ENCODE measurements at regions not wholly inside any gene's neighbourhood (a gene's known extent, or its start where the extent isn't known, plus 50 kb on each side); places are given as distances from the start of the nearest gene placed in this dataset.

GRCh38 chr18:78169174-78169864 is 810.3 kb upstream of the SALL3 start:
- no peak for DNase-seq
- H3K27ac ChIP-seq, result no peak overlapping the region
- H3K4me3 ChIP-seq, result no peak overlapping the region
- no peaks in the 10 kb centered on the region for H4K20me1 ChIP-seq (ENCODE audit: insufficient read depth)
- in situ Hi-C loops (cut with MboI), result no loop called here
- no peaks in the 10 kb centered on the region for H3F3A ChIP-seq (ENCODE audit: insufficient read depth)
- no peaks in the 10 kb centered on the region for H3K9me3 ChIP-seq (ENCODE audit: low read depth)
- H3K4me1 ChIP-seq (ENCODE audit: insufficient read depth), result no peaks in the 10 kb centered on the region
- H3K9me2 ChIP-seq (ENCODE audit: insufficient read depth), result no peaks in the 10 kb centered on the region
- no peaks in the 10 kb centered on the region for H3K79me2 ChIP-seq (ENCODE audit: insufficient read depth)
- no peaks in the 10 kb centered on the region for H3K36me3 ChIP-seq (ENCODE audit: low read depth)
- WGBS, 2 experiments (ENCODE audit: low coverage in 1 of 2, low lambda C conversion rate in 2 of 2, missing lambda C conversion rate in 2 of 2), result 17 to 20% methylated on average over 13 of the region's 13 CpGs
- no peak overlapping the region for H2AFZ ChIP-seq
- no peak overlapping the region for H3K9ac ChIP-seq
- no peak overlapping the region for H3K4me2 ChIP-seq (ENCODE audit: unreplicated experiment)
- no peak for TF ChIP-seq EZH2 (IDR thresholded peaks at IDR 0.05; ENCODE audit: insufficient read depth, poor library complexity, severe bottlenecking)
- TF ChIP-seq EZH2phosphoT487 (IDR thresholded peaks at IDR 0.05; ENCODE audit: insufficient read depth, low read depth), result no peak
- no peaks in the 10 kb centered on the region for H3K27me3 ChIP-seq (replicated peaks; ENCODE audit: insufficient read depth)

GRCh38 chr18:78171954-78172353 is 807.7 kb upstream of the SALL3 start:
- no peak overlapping the region for H3K9ac ChIP-seq
- 36 to 39% methylated on average over 6 of the region's 6 CpGs for WGBS, 2 experiments (ENCODE audit: low coverage in 1 of 2, low lambda C conversion rate in 2 of 2, missing lambda C conversion rate in 2 of 2)
- H3K36me3 ChIP-seq (ENCODE audit: low read depth), result no peaks in the 10 kb centered on the region
- no peak for DNase-seq
- no peaks in the 10 kb centered on the region for H3F3A ChIP-seq (ENCODE audit: insufficient read depth)
- no peaks in the 10 kb centered on the region for H3K9me2 ChIP-seq (ENCODE audit: insufficient read depth)
- TF ChIP-seq EZH2 (IDR thresholded peaks at IDR 0.05; ENCODE audit: insufficient read depth, poor library complexity, severe bottlenecking), result no peak
- no peak for TF ChIP-seq EZH2phosphoT487 (IDR thresholded peaks at IDR 0.05; ENCODE audit: insufficient read depth, low read depth)
- no peak overlapping the region for H3K27ac ChIP-seq
- H3K79me2 ChIP-seq (ENCODE audit: insufficient read depth), result no peaks in the 10 kb centered on the region
- in situ Hi-C loops (cut with MboI), result no loop called here
- H3K4me3 ChIP-seq, result no peak overlapping the region
- no peaks in the 10 kb centered on the region for H3K27me3 ChIP-seq (replicated peaks; ENCODE audit: insufficient read depth)
- no peaks in the 10 kb centered on the region for H4K20me1 ChIP-seq (ENCODE audit: insufficient read depth)
- H3K4me2 ChIP-seq (ENCODE audit: unreplicated experiment), result no peak overlapping the region
- H3K4me1 ChIP-seq (ENCODE audit: insufficient read depth), result no peaks in the 10 kb centered on the region
- H3K9me3 ChIP-seq (ENCODE audit: low read depth), result no peaks in the 10 kb centered on the region
- H2AFZ ChIP-seq, result no peak overlapping the region

DNA sequence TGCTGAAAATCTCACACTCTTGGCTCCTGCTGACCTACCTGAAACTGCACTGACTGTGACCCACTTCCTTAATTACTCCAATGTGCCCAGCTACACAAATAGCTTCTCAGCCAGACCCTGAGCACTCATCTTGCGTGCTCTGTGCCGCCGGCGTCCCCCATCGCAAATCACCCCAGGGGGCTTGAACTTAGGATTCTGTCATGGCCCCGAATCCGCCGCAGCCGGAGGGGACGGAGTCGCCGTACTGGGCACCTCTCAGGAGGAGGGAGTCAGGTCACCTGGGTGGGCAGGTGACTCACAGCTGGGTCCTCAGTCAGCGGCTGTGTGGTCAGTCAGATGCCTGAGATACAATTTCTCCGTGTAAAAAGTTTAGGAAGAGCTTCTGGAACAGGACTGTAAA is 804.9 kb upstream of the SALL3 start:
- TF ChIP-seq EZH2phosphoT487 (IDR thresholded peaks at IDR 0.05; ENCODE audit: insufficient read depth, low read depth) (no peak), EZH2 (IDR thresholded peaks at IDR 0.05; ENCODE audit: insufficient read depth, poor library complexity, severe bottlenecking) (no peak)
- Histone ChIP-seq H4K20me1 (ENCODE audit: insufficient read depth) (no peaks in the 10 kb centered on the region), H3K4me2 (ENCODE audit: unreplicated experiment) (no peak overlapping the region), H3K36me3 (ENCODE audit: low read depth) (no peaks in the 10 kb centered on the region), H3K4me1 (ENCODE audit: insufficient read depth) (no peaks in the 10 kb centered on the region), H2AFZ (no peak overlapping the region), H3K9ac (no peak overlapping the region), H3K27me3 (replicated peaks; ENCODE audit: insufficient read depth) (no peaks in the 10 kb centered on the region), H3K9me2 (ENCODE audit: insufficient read depth) (no peaks in the 10 kb centered on the region), H3K4me3 (no peak overlapping the region), H3F3A (ENCODE audit: insufficient read depth) (no peaks in the 10 kb centered on the region), H3K9me3 (ENCODE audit: low read depth) (no peaks in the 10 kb centered on the region), H3K27ac (no peak overlapping the region), H3K79me2 (ENCODE audit: insufficient read depth) (no peaks in the 10 kb centered on the region)
- 68 to 78% methylated on average over 14 of the region's 14 CpGs for WGBS, 2 experiments (ENCODE audit: low coverage in 1 of 2, low lambda C conversion rate in 2 of 2, missing lambda C conversion rate in 2 of 2)
- in situ Hi-C loops (cut with MboI), result no loop called here
- no peak for DNase-seq

DNA sequence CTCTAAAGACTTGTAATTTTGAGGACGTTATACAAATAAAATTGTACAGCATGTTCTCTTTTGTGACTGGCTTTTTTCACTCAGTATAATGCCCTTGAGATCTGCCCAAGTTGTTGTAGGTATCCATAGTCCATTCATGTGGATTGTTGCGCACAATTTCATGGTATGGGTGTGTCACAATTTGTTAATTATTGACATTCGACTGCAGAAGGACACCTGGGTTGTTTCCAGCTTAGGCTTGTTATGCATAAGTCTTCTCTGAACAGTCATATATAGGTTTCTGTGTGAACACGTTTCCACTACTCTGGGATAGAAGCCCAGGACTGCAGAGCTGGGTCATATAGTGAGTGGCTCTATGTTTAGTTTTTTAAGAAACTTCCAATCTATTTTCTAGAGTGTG is 800.8 kb upstream of the SALL3 start:
- H3K27ac ChIP-seq, result no peak overlapping the region
- H3K4me3 ChIP-seq, result no peak overlapping the region
- H3K36me3 ChIP-seq (ENCODE audit: low read depth), result no peaks in the 10 kb centered on the region
- H3K9me3 ChIP-seq (ENCODE audit: low read depth), result no peaks in the 10 kb centered on the region
- H3F3A ChIP-seq (ENCODE audit: insufficient read depth), result no peaks in the 10 kb centered on the region
- no peak for TF ChIP-seq EZH2phosphoT487 (IDR thresholded peaks at IDR 0.05; ENCODE audit: insufficient read depth, low read depth)
- H3K9ac ChIP-seq, result no peak overlapping the region
- no peaks in the 10 kb centered on the region for H3K79me2 ChIP-seq (ENCODE audit: insufficient read depth)
- H3K4me1 ChIP-seq (ENCODE audit: insufficient read depth), result no peaks in the 10 kb centered on the region
- H3K9me2 ChIP-seq (ENCODE audit: insufficient read depth), result no peaks in the 10 kb centered on the region
- DNase-seq, result no peak
- in situ Hi-C loops (cut with MboI), result no loop called here
- no peaks in the 10 kb centered on the region for H3K27me3 ChIP-seq (replicated peaks; ENCODE audit: insufficient read depth)
- WGBS, 2 experiments (ENCODE audit: low coverage in 1 of 2, low lambda C conversion rate in 2 of 2, missing lambda C conversion rate in 2 of 2), result 2 to 4% methylated on average over 4 of the region's 4 CpGs
- no peak overlapping the region for H2AFZ ChIP-seq
- no peak overlapping the region for H3K4me2 ChIP-seq (ENCODE audit: unreplicated experiment)
- H4K20me1 ChIP-seq (ENCODE audit: insufficient read depth), result no peaks in the 10 kb centered on the region

- Histone ChIP-seq H3K4me3 (no peak overlapping the region), H2AFZ (no peak overlapping the region), H4K20me1 (ENCODE audit: insufficient read depth) (no peaks in the 10 kb centered on the region), H3K4me2 (ENCODE audit: unreplicated experiment) (no peak overlapping the region), H3K9me3 (ENCODE audit: low read depth) (no peaks in the 10 kb centered on the region), H3K27me3 (replicated peaks; ENCODE audit: insufficient read depth) (no peaks in the 10 kb centered on the region), H3K4me1 (ENCODE audit: insufficient read depth) (no peaks in the 10 kb centered on the region), H3K36me3 (ENCODE audit: low read depth) (no peaks in the 10 kb centered on the region), H3K79me2 (ENCODE audit: insufficient read depth) (no peaks in the 10 kb centered on the region), H3K9me2 (ENCODE audit: insufficient read depth) (no peaks in the 10 kb centered on the region), H3F3A (ENCODE audit: insufficient read depth) (no peaks in the 10 kb centered on the region), H3K9ac (no peak overlapping the region), H3K27ac (no peak overlapping the region)
- DNase-seq, result no peak
- in situ Hi-C loops (cut with MboI), result no loop called here
- no peak for TF ChIP-seq EZH2phosphoT487 (IDR thresholded peaks at IDR 0.05; ENCODE audit: insufficient read depth, low read depth)
- no peak for TF ChIP-seq EZH2 (IDR thresholded peaks at IDR 0.05; ENCODE audit: insufficient read depth, poor library complexity, severe bottlenecking)
- WGBS, 2 experiments (ENCODE audit: low coverage in 1 of 2, low lambda C conversion rate in 2 of 2, missing lambda C conversion rate in 2 of 2), result 33 to 37% methylated on average over 12 of the region's 12 CpGs
These were observed 798.9 kb upstream of the SALL3 start for GRCh38 chr18:78180741-78181140.
